Fibroblast of villous mesenchyme (primary cell): ENCODE measurements at regions not wholly inside any gene's neighbourhood (a gene's known extent, or its start where the extent isn't known, plus 50 kb on each side); places are given as distances from the start of the nearest gene placed in this dataset.
A peak's percentile ranks its signal among the peaks of the same experiment; 100 is the strongest.

Experiments
- DNase-seq: peaks from one replicate; pipeline ENCODE4 v3.0.0-alpha.2; 2010; ENCODE audit warnings: low read depth
- H3K4me3 ChIP-seq: 2 replicates; pipeline ENCODE4 v1.5.1; 2011; ENCODE audit warnings: low read depth, mild to moderate bottlenecking, low read length
- TF ChIP-seq, protein P1 (sequence below): IDR thresholded peaks from 2 replicates; pipeline ENCODE4 v1.5.1; 2012; ENCODE audit warnings: low read depth, mild to moderate bottlenecking, low read length; ENCODE audit not compliant: insufficient read depth

DNA sequence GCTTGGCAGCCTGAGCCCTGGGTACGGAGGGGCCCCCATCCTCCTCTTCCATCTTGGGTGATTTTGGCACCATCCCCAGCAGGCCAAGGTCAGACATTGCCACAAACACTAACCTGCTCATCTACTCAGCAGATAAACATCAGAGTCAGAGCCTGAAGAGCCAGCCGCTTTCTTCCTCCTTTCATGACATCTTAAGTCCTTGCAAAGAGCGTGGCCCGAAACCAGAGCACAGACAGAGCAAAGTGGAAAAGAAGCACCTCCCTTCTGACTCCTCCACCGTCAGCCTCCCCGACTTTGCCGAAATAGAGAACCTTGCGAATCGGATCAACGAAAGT lies 60.4 kb upstream of the RPH3AL start:
- TF ChIP-seq, protein P1, sequence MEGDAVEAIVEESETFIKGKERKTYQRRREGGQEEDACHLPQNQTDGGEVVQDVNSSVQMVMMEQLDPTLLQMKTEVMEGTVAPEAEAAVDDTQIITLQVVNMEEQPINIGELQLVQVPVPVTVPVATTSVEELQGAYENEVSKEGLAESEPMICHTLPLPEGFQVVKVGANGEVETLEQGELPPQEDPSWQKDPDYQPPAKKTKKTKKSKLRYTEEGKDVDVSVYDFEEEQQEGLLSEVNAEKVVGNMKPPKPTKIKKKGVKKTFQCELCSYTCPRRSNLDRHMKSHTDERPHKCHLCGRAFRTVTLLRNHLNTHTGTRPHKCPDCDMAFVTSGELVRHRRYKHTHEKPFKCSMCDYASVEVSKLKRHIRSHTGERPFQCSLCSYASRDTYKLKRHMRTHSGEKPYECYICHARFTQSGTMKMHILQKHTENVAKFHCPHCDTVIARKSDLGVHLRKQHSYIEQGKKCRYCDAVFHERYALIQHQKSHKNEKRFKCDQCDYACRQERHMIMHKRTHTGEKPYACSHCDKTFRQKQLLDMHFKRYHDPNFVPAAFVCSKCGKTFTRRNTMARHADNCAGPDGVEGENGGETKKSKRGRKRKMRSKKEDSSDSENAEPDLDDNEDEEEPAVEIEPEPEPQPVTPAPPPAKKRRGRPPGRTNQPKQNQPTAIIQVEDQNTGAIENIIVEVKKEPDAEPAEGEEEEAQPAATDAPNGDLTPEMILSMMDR = no peak
- no peak for DNase-seq
- no peak overlapping the region for H3K4me3 ChIP-seq

- TF ChIP-seq, protein P1 = peak; percentile 85
- peak; percentile 70 for DNase-seq
- H3K4me3 ChIP-seq = no peak overlapping the region
Measured at GRCh38 chr17:412211-413015, 59.8 kb upstream of the RPH3AL start.

DNA sequence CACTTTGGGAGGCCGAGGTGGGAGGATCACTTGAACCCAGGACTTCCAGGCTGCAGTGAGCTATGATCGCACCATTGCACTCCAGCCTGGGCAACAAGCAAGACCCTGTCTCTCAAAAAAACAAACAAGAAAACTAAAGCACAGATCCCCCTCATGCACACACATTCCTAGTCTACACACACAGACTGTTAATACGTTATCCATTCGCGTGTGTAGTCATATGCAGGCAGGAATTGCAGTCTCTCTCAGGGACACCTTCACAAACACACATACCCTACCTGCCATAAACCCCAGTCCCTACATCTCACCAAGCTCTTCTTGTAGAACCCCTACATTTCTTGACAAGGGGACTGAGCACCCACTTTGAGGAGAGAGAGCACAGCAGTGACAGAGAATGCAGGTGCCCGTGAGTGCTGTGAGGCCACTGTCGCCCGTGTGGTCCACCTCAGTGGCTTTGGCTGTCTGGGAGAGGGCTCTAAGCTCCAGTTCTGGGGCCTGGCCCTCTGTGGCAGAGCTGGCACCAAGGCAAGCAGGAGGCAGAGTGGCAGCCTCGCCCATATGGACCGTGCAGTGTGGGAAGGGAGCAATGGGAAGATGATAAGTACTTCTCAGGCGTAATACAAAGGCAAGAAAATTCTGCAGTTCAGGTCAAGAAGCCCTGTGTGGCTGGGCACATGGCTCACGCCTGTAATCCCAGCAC lies 59.0 kb upstream of the RPH3AL start:
- H3K4me3 ChIP-seq = no peak overlapping the region
- no peak for DNase-seq
- TF ChIP-seq, protein P1 = no peak

GRCh38 chr17:410543-411401 lies 58.2 kb upstream of the RPH3AL start:
- TF ChIP-seq, protein P1 = peak; percentile 5
- peak overlapping the region; percentile 77 for H3K4me3 ChIP-seq
- peak; percentile 11 for DNase-seq

- peak; percentile 97 for DNase-seq
- TF ChIP-seq, protein P1 = no peak
- peak overlapping the region; percentile 77 for H3K4me3 ChIP-seq
Measured at GRCh38 chr17:409848-410542, 57.4 kb upstream of the RPH3AL start.

DNA sequence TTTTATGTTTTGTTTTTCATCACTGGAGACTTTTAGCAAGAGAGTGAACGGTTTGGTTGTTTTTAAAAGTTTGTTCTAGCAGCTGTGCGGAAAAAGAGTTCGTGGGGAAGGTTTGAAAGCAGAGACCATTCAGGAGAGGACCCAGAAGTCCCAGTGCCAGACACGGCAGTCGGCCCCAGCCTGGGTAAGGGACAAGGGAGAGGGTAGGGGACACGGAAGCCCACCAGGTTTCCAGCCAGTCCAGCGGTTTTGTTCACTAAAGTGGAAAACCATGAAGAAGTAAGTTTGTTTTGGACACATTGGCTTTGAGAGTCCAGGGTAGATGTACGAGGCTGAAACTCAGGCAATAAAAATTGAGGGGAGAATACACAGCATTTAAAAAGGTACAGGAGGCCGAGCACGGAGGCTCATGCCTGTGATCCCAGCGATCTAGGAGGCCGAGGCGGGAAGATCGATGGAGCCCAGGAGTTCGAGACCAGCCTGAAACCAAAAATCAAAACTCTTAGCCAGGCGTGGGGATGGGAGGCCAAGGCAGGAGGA lies 56.8 kb upstream of the RPH3AL start:
- peak overlapping the region; percentile 50 for H3K4me3 ChIP-seq
- TF ChIP-seq, protein P1 = no peak
- no peak for DNase-seq
